ENCODE measurements at regions not wholly inside any gene's neighbourhood (a gene's known extent, or its start where the extent isn't known, plus 50 kb on each side); places are given as distances from the start of the nearest gene placed in this dataset.

- H3K27me3 Mint-ChIP-seq (ENCODE audit: low read depth) = no peaks in the 10 kb centered on the region
- TF ChIP-seq CTCF (IDR thresholded peaks at IDR 0.05) = no peak
- H3K27ac Mint-ChIP-seq (ENCODE audit: unreplicated experiment) = no peak overlapping the region
- H3K9me3 Mint-ChIP-seq (ENCODE audit: low read depth) = peaks cover 31% of the 10 kb centered on the region
- peaks cover 3% of the 10 kb centered on the region for H3K36me3 Mint-ChIP-seq (ENCODE audit: low read depth)
- DNase-seq (ENCODE audit: low spot score) = no peak
- no peak overlapping the region for H3K4me3 Mint-ChIP-seq (ENCODE audit: unreplicated experiment)
- H3K4me1 Mint-ChIP-seq (ENCODE audit: low read depth) = no peaks in the 10 kb centered on the region
Observed at GRCh38 chr4:156401371-156401770, 447.7 kb upstream of the CTSO start.

- Mint-ChIP-seq H3K36me3 (ENCODE audit: low read depth) (no peaks in the 10 kb centered on the region), H3K4me3 (ENCODE audit: unreplicated experiment) (no peak overlapping the region), H3K27ac (ENCODE audit: unreplicated experiment) (no peak overlapping the region), H3K9me3 (ENCODE audit: low read depth) (no peaks in the 10 kb centered on the region), H3K27me3 (ENCODE audit: low read depth) (no peaks in the 10 kb centered on the region), H3K4me1 (ENCODE audit: low read depth) (no peaks in the 10 kb centered on the region)
- DNase-seq (ENCODE audit: low spot score) = no peak
- no peak for TF ChIP-seq CTCF (IDR thresholded peaks at IDR 0.05)
Observed at GRCh38 chr4:156396534-156396933, 442.9 kb upstream of the CTSO start.

- Mint-ChIP-seq H3K27ac (ENCODE audit: unreplicated experiment) (no peak overlapping the region), H3K9me3 (ENCODE audit: low read depth) (no peaks in the 10 kb centered on the region), H3K4me3 (ENCODE audit: unreplicated experiment) (no peak overlapping the region), H3K27me3 (ENCODE audit: low read depth) (no peaks in the 10 kb centered on the region), H3K36me3 (ENCODE audit: low read depth) (no peaks in the 10 kb centered on the region), H3K4me1 (ENCODE audit: low read depth) (no peaks in the 10 kb centered on the region)
- no peak for DNase-seq (ENCODE audit: low spot score)
- no peak for TF ChIP-seq CTCF (IDR thresholded peaks at IDR 0.05)
Observed at GRCh38 chr4:156391325-156391653, 437.6 kb upstream of the CTSO start.

- DNase-seq (ENCODE audit: low spot score) = no peak
- Mint-ChIP-seq H3K27ac (ENCODE audit: unreplicated experiment) (no peak overlapping the region), H3K4me3 (ENCODE audit: unreplicated experiment) (no peak overlapping the region), H3K27me3 (ENCODE audit: low read depth) (no peaks in the 10 kb centered on the region), H3K4me1 (ENCODE audit: low read depth) (no peaks in the 10 kb centered on the region), H3K36me3 (ENCODE audit: low read depth) (no peaks in the 10 kb centered on the region), H3K9me3 (ENCODE audit: low read depth) (no peaks in the 10 kb centered on the region)
- TF ChIP-seq CTCF (IDR thresholded peaks at IDR 0.05) = no peak
Observed at GRCh38 chr4:156390599-156391324, 437.1 kb upstream of the CTSO start.

- no peak overlapping the region for H3K27ac Mint-ChIP-seq (ENCODE audit: unreplicated experiment)
- no peaks in the 10 kb centered on the region for H3K4me1 Mint-ChIP-seq (ENCODE audit: low read depth)
- no peak overlapping the region for H3K4me3 Mint-ChIP-seq (ENCODE audit: unreplicated experiment)
- no peaks in the 10 kb centered on the region for H3K27me3 Mint-ChIP-seq (ENCODE audit: low read depth)
- no peak for DNase-seq (ENCODE audit: low spot score)
- no peaks in the 10 kb centered on the region for H3K36me3 Mint-ChIP-seq (ENCODE audit: low read depth)
- H3K9me3 Mint-ChIP-seq (ENCODE audit: low read depth) = no peaks in the 10 kb centered on the region
- no peak for TF ChIP-seq CTCF (IDR thresholded peaks at IDR 0.05)
Observed at GRCh38 chr4:156388826-156389225, 435.2 kb upstream of the CTSO start.
